ENCODE measurements at regions not wholly inside any gene's neighbourhood (a gene's known extent, or its start where the extent isn't known, plus 50 kb on each side); places are given as distances from the start of the nearest gene placed in this dataset.
A peak's percentile ranks its signal among the peaks of the same experiment; 100 is the strongest.

GRCh38 chr15:96625256-96625655, 294.8 kb downstream of the NR2F2 start:
- H3K36me3 ChIP-seq (ENCODE audit: control insufficient read depth in 2 of 2, extremely low read depth in 1 of 2, insufficient read depth in 2 of 2, low read length in 2 of 2), result no peaks in the 10 kb centered on the region
- no peak overlapping the region for H3K9ac ChIP-seq (ENCODE audit: control insufficient read depth, extremely low read depth, insufficient read depth, low read length)
- H3K79me2 ChIP-seq (ENCODE audit: control insufficient read depth, insufficient read depth, low read length), result no peaks in the 10 kb centered on the region
- no peaks in the 10 kb centered on the region for H3K4me1 ChIP-seq (ENCODE audit: control insufficient read depth, extremely low read depth, insufficient read depth, low read length)
- H3K4me2 ChIP-seq (ENCODE audit: control insufficient read depth, extremely low read depth, insufficient read depth, low read depth, low read length), result no peak overlapping the region
- H3K27ac ChIP-seq (ENCODE audit: control insufficient read depth, insufficient read depth, low read length), result no peak overlapping the region
- FAIRE-seq, result no peak
- TF ChIP-seq EZH2 (IDR thresholded peaks at IDR 0.05; ENCODE audit: low read length) (no peak), CTCF (optimal IDR thresholded peaks at IDR 0.05 in 1 of 3, IDR thresholded peaks at IDR 0.05 in 1 of 3, conservative IDR thresholded peaks at IDR 0.05 in 1 of 3; ENCODE audit: extremely low read depth in 1 of 3, insufficient read depth in 2 of 3, low read length in 3 of 3) (no peak)
- no peak overlapping the region for H3K4me3 ChIP-seq (ENCODE audit: control insufficient read depth in 2 of 3, extremely low read depth in 1 of 3, insufficient read depth in 2 of 3, low read depth in 1 of 3, low read length in 3 of 3)
- H3K27me3 ChIP-seq (ENCODE audit: control insufficient read depth, extremely low read depth, insufficient read depth, low read length), result no peaks in the 10 kb centered on the region
- H3K9me3 ChIP-seq (ENCODE audit: control insufficient read depth, low read depth, low read length), result no peaks in the 10 kb centered on the region
- H2AFZ ChIP-seq (ENCODE audit: control insufficient read depth, low read length), result no peak overlapping the region
- dilution Hi-C loops (cut with MboI; ENCODE audit: extremely low pct_ligation_motif_present, low sequenced_read_pairs), result no loop called here
- no peak for DNase-seq (ENCODE audit: low read depth, low spot score)
- H4K20me1 ChIP-seq (ENCODE audit: control insufficient read depth, extremely low read depth, insufficient read depth, low read length), result no peaks in the 10 kb centered on the region
- no peaks in the 10 kb centered on the region for H3K9me1 ChIP-seq (ENCODE audit: control insufficient read depth, extremely low read depth, insufficient read depth, low read length)

- no peaks in the 10 kb centered on the region for H3K9me1 ChIP-seq (ENCODE audit: control insufficient read depth, extremely low read depth, insufficient read depth, low read length)
- no peak for DNase-seq (ENCODE audit: low read depth, low spot score)
- no peaks in the 10 kb centered on the region for H4K20me1 ChIP-seq (ENCODE audit: control insufficient read depth, extremely low read depth, insufficient read depth, low read length)
- dilution Hi-C loops (cut with MboI; ENCODE audit: extremely low pct_ligation_motif_present, low sequenced_read_pairs), result no loop called here
- no peak overlapping the region for H3K4me3 ChIP-seq (ENCODE audit: control insufficient read depth in 2 of 3, extremely low read depth in 1 of 3, insufficient read depth in 2 of 3, low read depth in 1 of 3, low read length in 3 of 3)
- H3K9me3 ChIP-seq (ENCODE audit: control insufficient read depth, low read depth, low read length), result no peaks in the 10 kb centered on the region
- no peaks in the 10 kb centered on the region for H3K4me1 ChIP-seq (ENCODE audit: control insufficient read depth, extremely low read depth, insufficient read depth, low read length)
- H3K79me2 ChIP-seq (ENCODE audit: control insufficient read depth, insufficient read depth, low read length), result no peaks in the 10 kb centered on the region
- no peak overlapping the region for H3K27ac ChIP-seq (ENCODE audit: control insufficient read depth, insufficient read depth, low read length)
- no peak for FAIRE-seq
- no peaks in the 10 kb centered on the region for H3K27me3 ChIP-seq (ENCODE audit: control insufficient read depth, extremely low read depth, insufficient read depth, low read length)
- no peak overlapping the region for H3K9ac ChIP-seq (ENCODE audit: control insufficient read depth, extremely low read depth, insufficient read depth, low read length)
- TF ChIP-seq EZH2 (IDR thresholded peaks at IDR 0.05; ENCODE audit: low read length) (no peak), CTCF (optimal IDR thresholded peaks at IDR 0.05 in 1 of 3, IDR thresholded peaks at IDR 0.05 in 1 of 3, conservative IDR thresholded peaks at IDR 0.05 in 1 of 3; ENCODE audit: extremely low read depth in 1 of 3, insufficient read depth in 2 of 3, low read length in 3 of 3) (no peak)
- no peak overlapping the region for H3K4me2 ChIP-seq (ENCODE audit: control insufficient read depth, extremely low read depth, insufficient read depth, low read depth, low read length)
- H3K36me3 ChIP-seq (ENCODE audit: control insufficient read depth in 2 of 2, extremely low read depth in 1 of 2, insufficient read depth in 2 of 2, low read length in 2 of 2), result no peaks in the 10 kb centered on the region
- peak overlapping the region; percentile 42 for H2AFZ ChIP-seq (ENCODE audit: control insufficient read depth, low read length)
Measured at GRCh38 chr15:96627031-96627568, 296.6 kb downstream of the NR2F2 start.
